ENCODE measurements at regions not wholly inside any gene's neighbourhood (a gene's known extent, or its start where the extent isn't known, plus 50 kb on each side); places are given as distances from the start of the nearest gene placed in this dataset.
"Not testable (repeated sequence)": the region's sequence is repeated elsewhere in the genome, so short reads cannot be mapped to it uniquely, and the experiment has no call there.

DNA sequence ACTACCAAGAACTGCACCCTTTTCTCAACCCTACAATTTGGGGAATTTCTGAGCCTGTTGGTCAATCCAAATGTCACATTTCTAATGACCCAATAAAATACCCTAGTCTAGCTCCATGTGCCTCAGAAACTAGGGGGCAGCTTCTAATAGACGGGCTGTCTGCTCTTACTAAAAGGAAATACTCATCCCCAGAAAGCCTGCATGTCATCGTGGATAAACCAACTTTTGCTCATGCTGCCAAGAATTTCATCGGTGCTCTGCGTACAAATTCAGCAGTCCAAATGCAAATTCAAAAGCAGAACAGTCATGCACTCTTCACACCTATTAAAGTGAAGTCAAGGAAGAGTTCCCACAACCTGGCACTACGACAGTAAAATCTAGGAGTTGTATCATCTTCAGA, 377.3 kb downstream of the LNPK start:
- no peak for DNase-seq
- intact Hi-C loops (cut with DNase I) = no loop called here

DNA sequence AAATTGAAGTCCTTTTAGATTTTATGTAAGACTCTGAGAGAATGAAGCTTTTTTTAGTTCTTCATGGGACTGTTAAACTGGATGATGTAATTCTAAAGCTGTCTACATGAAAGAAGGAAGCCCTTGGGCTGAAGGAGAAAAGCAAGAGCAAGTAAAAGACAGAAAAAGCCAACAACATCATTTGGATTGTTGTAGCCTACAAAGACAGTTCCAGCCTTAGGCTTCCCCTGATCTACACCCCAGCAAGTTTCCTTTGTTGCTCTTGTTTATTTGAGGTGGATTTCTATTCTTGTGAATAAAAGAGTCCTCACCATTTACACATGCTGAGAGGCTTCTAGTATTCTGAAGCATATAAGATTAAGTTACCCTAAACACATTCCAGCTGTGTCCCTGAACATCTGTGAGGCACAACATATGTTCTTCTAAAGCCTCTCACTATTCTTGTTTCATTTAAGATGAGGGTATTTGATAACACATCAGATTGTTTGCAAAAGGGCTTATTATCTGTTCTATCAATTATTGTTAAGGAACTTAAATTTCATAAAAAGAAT, 377.8 kb downstream of the LNPK start:
- DNase-seq = no peak
- intact Hi-C loops (cut with DNase I) = no loop called here

DNA sequence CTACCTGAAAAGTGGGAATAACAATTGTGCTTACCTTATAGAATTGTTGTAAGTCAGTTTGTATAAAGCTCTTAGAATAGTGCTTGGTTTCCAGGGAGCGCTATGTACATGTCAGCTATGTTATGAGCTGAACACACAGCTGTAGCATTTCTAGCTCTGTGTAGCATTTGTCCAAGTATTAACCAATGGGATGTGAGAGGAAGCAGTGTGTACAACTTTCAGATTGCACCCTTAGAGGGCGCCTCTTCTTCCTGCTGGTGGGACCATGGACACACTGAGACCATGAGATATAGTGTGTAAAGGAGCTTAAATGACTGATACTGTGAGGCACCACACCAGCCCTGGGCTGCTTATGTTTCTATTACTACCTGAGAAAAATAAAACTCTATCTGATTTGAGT, 380.2 kb downstream of the LNPK start:
- no peak for DNase-seq
- intact Hi-C loops (cut with DNase I) = no loop called here

DNA sequence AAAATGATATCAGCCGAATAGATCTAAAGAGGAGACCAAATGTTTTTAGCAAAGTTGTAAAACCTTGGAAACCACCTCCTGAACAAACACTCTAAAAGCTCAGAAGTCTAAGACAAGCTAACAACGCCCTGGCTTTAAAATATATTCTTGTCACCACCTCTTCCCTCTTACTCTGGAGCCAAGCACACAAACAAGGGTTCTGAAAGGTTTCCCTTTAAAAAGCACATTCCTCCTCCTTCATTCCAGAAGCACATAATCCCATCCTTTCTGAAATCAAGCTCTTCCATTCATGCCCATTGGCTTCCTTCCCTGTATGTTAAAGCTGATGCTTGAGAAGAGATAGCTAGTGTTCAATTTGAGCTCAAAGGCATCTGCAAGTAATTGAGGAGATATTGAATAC, 382.0 kb downstream of the LNPK start:
- intact Hi-C loops (cut with DNase I) = no loop called here
- DNase-seq = no peak

DNA sequence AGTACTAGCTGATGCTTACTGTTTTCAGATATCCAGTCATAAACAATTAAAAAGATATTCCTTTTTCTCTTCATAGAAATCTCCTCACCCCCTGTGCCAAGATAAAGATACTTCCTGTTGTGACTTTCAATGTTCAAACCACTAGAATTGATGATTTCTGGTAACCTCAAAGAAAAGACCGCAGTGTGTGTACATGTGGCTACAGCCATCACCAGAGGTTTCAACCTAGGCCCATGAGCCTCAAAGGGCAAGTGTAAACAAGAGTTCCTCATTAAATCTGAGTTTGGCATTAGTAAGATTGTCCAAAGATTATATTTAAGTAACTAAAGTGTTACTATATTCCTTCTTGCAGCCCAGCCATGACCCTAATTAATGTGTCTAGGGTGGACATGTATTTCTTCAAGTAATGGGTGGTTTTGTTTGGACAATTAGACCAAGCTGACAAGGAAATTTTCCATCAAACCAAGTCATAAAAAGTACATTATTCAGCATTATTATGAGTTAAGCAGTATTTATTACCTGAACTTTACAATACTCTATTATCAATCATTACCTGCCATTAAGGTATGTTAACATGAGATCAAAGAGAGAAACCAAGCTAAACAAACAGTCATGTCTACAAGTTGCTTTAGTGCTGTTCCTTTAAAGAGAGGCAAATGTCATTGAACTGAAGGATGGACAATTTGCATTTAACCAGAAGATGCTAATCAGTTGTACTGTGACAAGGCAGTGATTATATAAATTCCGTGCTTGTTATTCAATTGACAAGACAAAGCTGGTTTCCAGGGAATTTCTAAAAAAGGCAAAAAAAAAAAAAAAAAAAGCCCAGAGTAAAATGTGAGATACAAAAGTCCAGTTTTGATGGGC, 382.7 kb downstream of the LNPK start:
- intact Hi-C loops (cut with DNase I) = no loop called here
- no peak for DNase-seq

DNA sequence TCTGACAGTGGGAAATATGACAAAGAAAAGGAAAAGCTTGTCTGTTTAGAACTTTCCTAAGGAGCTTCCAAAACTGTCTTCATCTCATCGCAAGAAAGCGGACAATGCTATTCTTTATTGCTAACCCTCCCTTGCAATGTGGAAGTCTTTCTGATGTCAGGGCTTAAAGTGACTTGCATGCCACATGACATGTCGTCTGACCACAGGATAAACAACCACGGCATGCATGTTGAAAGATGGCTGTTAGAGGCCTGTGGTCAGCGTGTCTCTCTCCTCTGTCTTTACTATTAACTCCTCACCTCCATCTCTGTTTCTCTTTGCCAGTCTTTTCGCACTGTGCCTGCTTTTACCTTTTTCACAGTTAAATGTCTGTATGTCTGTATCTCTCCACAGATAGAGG, 389.8 kb downstream of the LNPK start:
- intact Hi-C loops (cut with DNase I) = no loop called here
- no peak for DNase-seq

DNA sequence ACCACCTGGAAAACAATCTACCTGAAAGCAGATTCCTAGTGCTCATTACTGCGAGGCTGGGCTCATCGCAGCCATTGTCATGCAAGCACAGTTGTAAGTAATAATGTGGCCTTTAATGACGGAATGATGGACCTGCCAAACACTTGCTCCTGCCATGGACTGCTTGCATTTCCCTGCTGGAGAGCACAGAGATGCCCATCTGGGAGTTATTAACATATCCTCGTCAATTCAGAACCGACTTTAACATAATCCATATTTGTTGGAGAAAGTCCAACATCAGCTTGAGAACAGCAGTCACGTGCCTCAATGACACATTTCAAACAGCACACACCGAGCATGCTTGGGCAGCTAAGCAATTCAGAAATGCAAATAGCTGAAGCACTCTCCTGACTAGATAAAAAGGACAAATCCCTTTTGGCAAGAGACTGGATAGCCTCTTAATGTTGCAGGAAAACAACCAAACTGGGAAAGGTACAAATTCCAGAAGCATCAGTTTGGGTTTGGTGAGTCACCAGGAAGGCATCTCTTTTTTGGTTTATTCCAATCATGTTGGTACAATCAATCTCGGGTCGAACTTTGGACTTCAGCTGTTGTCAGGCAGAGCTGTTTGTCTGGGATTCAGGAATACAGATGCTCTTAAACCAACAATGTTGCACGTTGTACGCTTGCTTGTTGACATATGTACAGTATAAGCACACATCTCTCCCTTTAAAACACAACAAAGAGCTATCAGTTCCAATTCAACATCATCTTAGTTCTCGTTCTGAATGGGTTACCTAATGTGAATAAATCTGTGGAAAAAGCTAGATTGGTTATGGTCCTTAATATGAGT, 395.8 kb downstream of the LNPK start:
- DNase-seq = no peak
- intact Hi-C loops (cut with DNase I) = no loop called here

DNA sequence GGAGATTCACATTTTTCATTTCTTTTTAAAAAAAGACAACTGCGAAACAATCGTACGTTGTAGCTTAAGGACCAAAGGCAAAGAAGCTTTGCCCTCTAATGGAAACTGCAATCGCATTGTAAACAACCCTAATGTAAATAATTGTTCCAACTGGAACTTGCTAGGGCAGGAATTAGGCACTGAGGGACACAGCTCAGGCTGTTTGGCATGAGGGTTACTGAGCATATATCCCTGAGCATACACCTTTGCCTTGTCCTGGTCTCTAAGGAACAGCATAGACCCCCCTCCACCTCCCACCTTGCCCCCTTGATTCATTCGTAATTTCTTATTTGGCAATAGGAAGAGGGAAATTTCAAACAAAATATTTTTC, 396.4 kb downstream of the LNPK start:
- intact Hi-C loops (cut with DNase I) = no loop called here
- no peak for DNase-seq

DNA sequence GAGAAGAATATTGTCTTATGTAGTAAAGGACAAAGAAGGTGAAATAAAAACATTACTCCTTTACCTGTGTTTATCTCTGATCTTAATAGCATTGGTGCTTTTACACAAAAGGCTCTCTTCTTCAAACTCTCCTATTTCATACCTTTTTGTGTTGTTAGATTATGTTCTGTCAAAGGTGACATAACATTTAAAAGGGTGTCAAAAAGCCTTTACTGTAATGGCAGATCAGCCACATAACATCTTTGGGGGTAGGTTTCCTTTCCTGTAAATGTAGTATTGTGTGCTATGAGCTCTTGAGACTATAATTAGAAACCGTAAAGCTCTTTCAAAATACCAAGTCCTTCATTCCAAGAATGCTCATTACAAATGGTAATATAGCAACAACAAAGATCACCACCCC, 400.1 kb downstream of the LNPK start:
- intact Hi-C loops (cut with DNase I) = no loop called here
- no peak for DNase-seq

DNA sequence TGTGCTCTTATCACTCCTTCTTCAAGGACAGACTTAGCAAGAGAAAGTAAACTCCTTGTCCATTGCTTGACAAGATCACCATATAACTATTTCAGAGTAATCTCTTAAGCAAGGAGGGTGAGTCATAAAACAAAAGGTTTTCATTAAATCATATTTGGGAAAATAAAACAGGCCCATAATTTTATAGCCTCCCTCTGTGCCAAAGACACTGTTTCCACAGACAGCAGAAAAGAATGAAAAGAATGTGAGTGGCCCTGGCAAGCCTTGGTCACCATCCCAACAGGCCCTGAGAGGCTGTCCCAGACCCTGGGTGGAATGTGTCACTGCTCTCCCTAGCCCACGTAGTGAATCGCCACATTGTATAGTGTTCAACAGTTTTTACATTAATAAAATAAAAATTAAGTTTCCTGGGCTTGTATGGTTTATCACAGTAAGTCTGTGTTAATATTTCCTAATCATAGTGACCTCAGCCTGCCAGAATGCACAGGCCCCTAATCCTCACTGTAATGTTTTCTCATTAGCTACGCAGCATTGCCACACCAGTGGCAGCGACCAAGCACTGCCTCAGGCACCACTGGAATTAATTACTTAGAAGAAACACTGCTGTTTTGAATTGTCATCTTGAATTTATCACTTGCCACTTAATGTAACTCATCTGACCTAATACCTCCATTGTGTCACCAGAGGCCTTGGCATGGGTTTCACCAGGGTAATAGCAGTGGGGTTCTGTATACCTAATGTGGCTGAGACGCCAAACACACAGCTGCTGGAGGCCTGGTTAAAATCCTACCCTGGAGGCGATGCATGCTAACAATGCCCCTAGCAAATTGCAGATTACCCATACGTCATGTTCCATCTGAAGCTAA, 401.9 kb downstream of the LNPK start:
- intact Hi-C loops (cut with DNase I) = no loop called here
- no peak for DNase-seq

DNA sequence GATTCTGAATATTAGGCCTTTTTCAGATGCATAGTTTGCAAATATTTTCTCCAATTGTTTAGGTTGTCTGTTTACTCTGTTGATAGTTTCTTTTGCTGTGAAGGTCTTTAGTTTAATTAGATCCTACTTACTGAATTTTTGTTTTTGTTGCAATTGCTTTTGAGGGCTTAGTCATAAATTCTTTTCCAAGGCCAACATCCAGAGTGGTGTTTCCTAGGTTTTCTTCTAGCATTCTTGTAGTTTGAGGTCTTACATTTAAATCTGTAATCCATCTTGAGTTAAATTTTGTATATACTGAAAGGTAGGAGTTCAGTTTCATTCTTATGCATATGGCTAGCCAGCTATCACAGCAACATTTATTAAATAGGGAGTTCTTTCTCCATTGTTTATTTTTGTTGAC, 404.8 kb downstream of the LNPK start:
- intact Hi-C loops (cut with DNase I) = no loop called here
- DNase-seq = no peak

DNA sequence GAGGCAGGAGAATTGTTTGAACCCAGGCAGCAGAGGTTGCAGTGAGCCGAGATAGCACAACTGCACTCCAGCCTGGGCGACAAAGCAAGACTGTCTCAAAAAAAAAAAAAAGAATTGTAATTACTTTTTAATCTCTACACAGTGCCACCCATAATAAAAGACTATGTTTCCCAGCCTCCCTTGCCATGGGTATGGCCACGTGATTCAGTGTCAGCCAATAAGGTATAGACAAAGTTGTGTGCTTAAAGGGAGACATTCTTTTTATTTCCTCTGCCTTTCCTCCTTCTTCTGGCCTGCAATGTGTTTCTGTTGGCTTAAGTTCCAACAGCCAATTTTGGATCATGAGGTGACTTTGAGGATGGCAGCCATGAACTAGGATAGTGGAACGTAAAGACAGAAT, 406.9 kb downstream of the LNPK start:
- intact Hi-C loops (cut with DNase I) = no loop called here
- no peak for DNase-seq

DNA sequence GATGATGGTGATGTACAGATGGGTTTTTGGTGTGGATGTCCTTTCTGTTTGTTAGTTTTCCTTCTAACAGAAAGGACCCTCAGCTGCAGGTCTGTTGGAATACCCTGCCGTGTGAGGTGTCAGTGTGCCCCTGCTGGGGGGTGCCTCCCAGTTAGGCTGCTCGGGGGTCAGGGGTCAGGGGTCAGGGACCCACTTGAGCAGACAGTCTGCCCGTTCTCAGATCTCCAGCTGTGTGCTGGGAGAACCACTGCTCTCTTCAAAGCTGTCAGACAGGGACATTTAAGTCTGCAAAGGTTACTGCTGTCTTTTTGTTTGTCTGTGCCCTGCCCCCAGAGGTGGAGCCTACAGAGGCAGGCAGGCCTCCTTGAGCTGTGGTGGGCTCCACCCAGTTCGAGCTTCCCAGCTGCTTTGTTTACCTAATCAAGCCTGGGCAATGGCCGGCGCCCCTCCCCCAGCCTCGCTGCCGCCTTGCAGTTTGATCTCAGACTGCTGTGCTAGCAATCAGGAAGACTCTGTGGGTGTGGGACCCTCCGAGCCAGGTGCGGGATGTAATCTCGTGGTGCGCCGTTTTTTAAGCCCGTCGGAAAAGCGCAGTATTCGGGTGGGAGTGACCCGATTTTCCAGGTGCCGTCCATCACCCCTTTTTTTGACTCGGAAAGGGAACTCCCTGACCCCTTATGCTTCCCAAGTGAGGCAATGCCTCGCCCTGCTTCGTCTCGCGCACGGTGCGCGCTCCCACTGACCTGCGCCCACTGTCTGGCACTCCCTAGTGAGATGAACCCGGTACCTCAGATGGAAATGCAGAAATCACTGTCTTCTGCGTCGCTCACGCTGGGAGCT, 408.2 kb downstream of the LNPK start:
- DNase-seq; intact Hi-C loops (cut with DNase I): not testable (repeated sequence)

DNA sequence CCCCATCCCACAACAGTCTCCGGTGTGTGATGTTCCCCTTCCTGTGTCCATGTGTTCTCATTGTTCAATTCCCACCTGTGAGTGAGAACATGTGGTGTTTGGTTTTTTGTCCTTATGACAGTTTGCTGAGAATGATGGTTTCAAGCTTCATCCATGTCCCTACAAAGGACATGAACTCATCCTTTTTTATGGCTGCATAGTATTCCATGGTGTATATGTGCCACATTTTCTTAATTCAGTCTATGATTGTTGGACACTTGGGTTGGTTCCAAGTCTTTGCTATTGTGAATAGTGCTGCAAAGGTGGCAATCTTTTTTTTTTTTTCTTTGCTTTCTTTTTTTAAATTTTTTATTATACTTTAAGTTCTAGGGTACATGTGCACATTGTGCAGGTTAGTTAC, 406.7 kb upstream of the ATP5MC3 start:
- DNase-seq; intact Hi-C loops (cut with DNase I): not testable (repeated sequence)

DNA sequence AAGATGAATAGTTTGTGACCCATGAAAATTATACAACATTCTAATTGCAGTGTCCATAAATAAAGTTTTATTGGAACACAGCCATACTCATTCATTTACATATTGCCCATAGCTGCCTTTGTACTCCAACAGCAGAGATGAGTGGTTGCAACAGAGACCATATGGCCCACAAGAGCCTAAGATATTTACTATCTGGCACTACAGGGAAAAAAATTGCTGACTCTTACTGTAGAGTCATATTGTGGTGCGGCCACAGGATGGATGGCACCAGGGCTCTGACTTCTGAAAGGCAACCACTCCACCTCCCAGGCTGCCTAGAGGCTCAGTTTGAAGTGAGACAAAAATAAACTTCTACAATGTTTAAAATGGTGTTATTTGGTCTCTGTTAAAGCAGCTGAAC, 404.0 kb upstream of the ATP5MC3 start:
- intact Hi-C loops (cut with DNase I) = no loop called here
- DNase-seq = no peak

DNA sequence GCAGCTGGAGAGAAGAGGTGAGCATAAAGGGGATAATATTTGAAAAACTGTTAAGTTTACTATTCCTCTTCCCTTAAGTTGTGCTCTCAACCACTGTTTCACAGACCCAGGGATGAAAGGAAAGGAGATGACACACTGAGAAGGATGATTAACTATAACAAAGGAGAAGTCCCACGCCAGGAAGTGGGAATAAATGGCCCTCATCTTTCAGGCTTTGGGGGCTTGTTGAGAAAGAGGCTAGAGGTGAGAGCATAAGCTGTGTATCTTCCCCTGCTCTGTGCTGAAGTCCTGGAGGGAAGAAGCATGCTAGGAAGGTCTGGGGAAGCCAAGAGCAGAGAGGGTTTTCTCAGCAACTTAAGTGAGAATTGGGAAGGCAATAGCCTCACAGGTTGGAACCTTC, 399.1 kb upstream of the ATP5MC3 start:
- intact Hi-C loops (cut with DNase I) = no loop called here
- DNase-seq = no peak

DNA sequence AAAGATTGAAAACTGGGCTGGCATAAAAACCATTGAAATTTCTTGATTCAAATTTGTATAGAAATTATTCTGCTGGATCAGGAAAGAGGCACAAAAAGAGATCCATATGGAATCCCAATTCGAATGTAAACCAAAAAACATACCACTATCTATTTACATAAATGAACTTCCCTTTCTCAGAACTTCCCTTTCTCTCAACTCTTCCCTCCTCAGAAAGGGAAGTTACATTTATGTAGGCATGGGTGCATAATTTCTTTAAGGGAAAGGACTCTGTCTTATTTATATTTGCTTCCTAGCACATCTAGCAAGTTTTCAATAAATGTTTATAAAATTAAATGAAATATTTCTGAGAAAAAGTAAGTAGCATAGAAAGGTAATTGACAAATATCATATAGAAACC, 398.1 kb upstream of the ATP5MC3 start:
- intact Hi-C loops (cut with DNase I) = no loop called here
- no peak for DNase-seq

DNA sequence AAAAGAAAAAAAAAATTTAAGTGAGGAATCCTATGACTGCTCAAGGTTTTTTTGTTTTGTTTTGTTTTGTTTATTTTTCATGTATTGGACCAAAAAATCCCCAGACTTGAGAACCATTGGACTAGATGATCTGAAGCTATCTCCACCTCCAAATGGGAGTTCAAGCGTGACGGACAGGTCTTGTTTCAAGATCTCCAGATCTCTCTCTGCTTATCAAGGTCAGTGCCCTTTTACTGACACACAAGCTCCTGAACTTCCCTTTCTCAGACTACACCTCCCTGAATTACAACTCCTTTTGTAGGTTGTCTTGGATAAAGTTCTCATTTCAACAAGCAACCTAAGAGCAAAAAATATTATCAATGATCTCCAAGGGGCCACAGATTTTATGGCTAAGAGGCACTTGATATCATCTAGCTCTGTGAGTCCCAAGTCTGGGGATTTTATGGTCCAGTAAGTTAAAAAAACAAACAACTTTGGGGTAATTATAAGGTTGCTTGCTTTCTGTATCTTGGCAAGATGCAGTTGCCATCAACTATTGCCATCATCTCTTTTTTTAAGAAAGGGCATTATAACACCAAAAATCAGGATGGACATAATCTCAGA, 396.0 kb upstream of the ATP5MC3 start:
- intact Hi-C loops (cut with DNase I) = no loop called here
- no peak for DNase-seq

DNA sequence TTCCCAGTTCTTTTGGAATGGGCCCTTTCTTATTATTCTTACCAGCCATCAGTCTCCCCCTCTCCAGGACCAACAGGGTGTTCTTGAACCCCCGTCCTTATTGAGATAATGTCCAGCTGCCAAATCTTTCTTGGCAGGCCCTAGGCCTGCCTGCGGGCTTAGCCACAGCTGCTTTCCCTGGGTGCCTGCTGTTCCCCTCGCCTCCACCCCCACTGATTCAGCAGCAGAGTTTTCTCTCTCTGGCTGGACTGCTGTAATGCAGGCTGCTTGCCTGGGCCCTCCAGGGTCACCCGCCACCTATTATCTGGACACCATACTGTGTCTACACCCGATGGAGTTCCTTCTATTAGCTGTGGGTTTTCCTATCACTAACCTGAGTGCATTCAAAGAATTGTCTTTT, 395.4 kb upstream of the ATP5MC3 start:
- no peak for DNase-seq
- intact Hi-C loops (cut with DNase I) = no loop called here

All from posterior cingulate gyrus (tissue), 11 donors.